ENCODE measurements at regions not wholly inside any gene's neighbourhood (a gene's known extent, or its start where the extent isn't known, plus 50 kb on each side); places are given as distances from the start of the nearest gene placed in this dataset.

DNA sequence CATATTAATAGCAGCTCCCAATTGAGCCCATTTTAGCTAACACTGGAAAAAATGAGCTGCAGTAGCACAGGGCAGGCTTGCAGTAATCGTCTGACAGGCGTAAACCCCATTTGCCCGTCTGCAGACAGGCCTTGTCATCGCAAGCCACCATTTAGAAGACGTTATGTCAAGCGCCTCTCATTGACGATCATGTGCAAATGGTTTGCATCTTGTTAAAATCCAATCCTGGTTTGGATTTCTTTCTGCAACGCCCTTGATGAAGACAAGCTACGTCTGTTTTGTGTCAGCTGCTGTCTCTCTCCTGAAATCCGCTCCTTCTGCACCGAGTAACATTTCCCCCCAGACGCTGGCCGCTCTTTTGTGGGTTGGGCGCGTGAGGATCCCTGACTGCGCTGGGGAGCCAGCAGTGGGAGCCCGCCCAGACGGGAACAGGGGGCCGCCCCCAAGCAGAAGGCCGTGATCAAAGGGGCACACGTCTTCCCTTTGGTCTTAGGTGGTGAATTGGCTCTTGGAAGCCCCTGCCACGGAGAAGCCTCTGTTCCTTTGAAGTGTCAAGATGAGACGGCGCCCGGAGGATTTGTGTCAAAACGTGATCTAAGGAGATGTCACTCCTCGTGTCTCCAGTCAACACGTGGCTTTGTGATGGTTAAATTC lies 84.2 kb upstream of the GPC1 start:
- no peak for DNase-seq (ENCODE audit: extremely low spot score)
- no peak for TF ChIP-seq NFRKB (IDR thresholded peaks at IDR 0.05)
- no peak for TF ChIP-seq HDGF (IDR thresholded peaks at IDR 0.05; ENCODE audit: borderline replicate concordance)
- TF ChIP-seq SP1 (IDR thresholded peaks at IDR 0.05) = no peak
- no peak for TF ChIP-seq TARDBP (IDR thresholded peaks at IDR 0.05)
- TF ChIP-seq ARNT (IDR thresholded peaks at IDR 0.05) = no peak
- POLR2A ChIA-PET = no interaction called here
- CTCF ChIA-PET = no interaction called here

DNA sequence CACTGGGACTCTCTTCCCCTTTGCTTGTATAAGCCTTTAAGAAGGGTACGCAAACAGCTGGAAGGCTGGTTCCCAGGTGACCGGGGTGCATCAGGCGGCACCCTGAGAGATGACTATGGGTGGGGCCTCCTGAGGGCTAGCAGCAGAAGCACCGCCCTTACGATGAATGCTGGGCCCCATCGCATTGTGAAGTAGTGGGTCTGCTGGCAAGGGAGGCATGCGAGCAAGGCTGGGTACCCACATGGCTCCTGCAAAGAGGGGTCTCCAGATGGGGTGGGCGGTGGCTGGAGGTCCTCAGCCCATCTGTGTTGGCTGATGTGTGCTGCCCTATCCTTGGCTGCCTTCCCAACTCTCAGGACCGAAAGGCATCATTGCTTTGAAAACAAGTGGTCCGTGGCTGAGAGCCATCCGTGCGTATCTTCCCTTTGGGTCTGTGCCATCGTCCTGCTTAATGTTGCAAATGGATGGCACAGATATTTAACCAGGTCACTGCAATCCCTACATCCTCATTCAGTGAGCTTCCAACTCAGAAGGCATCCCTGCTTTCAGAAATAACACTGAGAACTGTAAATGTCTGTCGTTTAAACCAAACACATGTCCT lies 83.5 kb upstream of the GPC1 start:
- no peak for DNase-seq (ENCODE audit: extremely low spot score)
- POLR2A ChIA-PET = no interaction called here
- TF ChIP-seq TARDBP (IDR thresholded peaks at IDR 0.05) = no peak
- TF ChIP-seq FOXA1 (IDR thresholded peaks at IDR 0.05) = no peak
- no peak for TF ChIP-seq SP1 (IDR thresholded peaks at IDR 0.05)
- TF ChIP-seq ZNF384 (IDR thresholded peaks at IDR 0.05) = no peak
- no peak for TF ChIP-seq HDGF (IDR thresholded peaks at IDR 0.05; ENCODE audit: borderline replicate concordance)
- TF ChIP-seq FOXK2 (IDR thresholded peaks at IDR 0.05) = no peak
- TF ChIP-seq LEF1 (IDR thresholded peaks at IDR 0.05; ENCODE audit: borderline replicate concordance) = no peak
- TF ChIP-seq CTBP1 (IDR thresholded peaks at IDR 0.05; ENCODE audit: borderline replicate concordance) = no peak
- TF ChIP-seq NFRKB (IDR thresholded peaks at IDR 0.05) = no peak
- CTCF ChIA-PET = no interaction called here

DNA sequence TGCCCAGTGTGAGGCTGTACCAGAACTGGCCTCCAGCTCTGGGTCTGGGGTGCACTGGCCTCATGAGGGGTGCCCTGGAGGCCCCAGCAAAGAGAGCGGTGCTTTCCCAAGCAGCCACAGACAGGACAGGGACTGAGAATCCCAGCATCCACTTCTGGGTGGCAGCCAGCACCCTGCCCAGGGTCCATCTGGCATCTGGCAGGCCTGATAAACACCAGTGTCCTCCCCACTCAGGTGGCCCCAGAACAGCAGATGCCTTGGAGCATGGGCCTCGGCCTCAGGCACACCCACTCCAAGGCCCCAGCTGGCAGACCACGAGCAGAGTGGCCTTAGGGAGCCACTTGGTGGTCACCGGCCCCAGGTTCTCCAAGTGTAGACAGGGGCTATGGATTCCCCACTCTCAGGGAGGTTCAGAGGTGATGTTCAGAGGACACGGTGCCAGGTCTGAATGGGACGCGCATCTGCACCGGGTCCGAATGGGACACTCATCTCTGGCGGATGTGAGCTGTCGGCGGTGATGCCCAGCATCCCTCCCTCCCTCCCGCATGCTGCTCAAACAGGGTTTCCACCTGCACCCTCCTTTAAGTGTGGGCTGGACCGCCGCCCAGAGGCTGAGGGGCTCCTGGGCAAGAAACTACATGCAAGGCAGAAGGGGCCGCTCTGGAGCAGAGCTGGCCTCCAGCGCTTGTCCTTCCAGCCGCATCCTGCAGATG lies 82.2 kb upstream of the GPC1 start:
- no peak for TF ChIP-seq ZNF384 (IDR thresholded peaks at IDR 0.05)
- no peak for TF ChIP-seq ELF4 (IDR thresholded peaks at IDR 0.05)
- no peak for TF ChIP-seq SUZ12 (IDR thresholded peaks at IDR 0.05)
- no peak for TF ChIP-seq CTBP1 (IDR thresholded peaks at IDR 0.05; ENCODE audit: borderline replicate concordance)
- no peak for TF ChIP-seq NFRKB (IDR thresholded peaks at IDR 0.05)
- TF ChIP-seq TARDBP (IDR thresholded peaks at IDR 0.05) = no peak
- TF ChIP-seq, protein P1, sequence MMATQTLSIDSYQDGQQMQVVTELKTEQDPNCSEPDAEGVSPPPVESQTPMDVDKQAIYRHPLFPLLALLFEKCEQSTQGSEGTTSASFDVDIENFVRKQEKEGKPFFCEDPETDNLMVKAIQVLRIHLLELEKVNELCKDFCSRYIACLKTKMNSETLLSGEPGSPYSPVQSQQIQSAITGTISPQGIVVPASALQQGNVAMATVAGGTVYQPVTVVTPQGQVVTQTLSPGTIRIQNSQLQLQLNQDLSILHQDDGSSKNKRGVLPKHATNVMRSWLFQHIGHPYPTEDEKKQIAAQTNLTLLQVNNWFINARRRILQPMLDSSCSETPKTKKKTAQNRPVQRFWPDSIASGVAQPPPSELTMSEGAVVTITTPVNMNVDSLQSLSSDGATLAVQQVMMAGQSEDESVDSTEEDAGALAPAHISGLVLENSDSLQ (IDR thresholded peaks at IDR 0.05) = no peak
- no peak for TF ChIP-seq ARNT (IDR thresholded peaks at IDR 0.05)
- ChIA-PET POLR2A (no interaction called here), CTCF (no interaction called here)
- no peak for DNase-seq (ENCODE audit: extremely low spot score)

DNA sequence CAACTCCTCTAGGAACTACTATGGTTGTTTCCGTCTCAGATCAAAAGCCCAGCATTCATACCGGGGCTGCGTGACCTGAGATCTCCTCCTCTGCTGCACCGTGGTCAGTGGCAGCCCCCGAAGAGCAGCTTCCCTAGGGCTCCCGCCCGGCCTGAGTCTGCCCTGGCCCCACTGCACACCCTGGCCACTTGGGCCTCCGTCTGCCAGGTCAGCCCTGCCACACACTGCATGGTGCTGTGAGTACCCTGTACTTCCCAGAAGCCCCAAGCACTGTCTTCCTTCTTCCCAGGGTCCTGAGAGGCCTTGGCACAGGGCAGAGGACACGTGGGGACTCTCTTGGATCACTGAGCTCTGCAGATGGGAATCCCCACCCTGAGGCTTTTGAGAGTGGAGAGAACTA lies 81.5 kb upstream of the GPC1 start:
- CTCF ChIA-PET = no interaction called here
- POLR2A ChIA-PET = no interaction called here
- DNase-seq (ENCODE audit: extremely low spot score) = no peak
- TF ChIP-seq CTBP1 (IDR thresholded peaks at IDR 0.05; ENCODE audit: borderline replicate concordance) (no peak), TARDBP (IDR thresholded peaks at IDR 0.05) (no peak), FOXK2 (IDR thresholded peaks at IDR 0.05) (no peak), NFRKB (IDR thresholded peaks at IDR 0.05) (no peak), SUZ12 (IDR thresholded peaks at IDR 0.05) (no peak)

DNA sequence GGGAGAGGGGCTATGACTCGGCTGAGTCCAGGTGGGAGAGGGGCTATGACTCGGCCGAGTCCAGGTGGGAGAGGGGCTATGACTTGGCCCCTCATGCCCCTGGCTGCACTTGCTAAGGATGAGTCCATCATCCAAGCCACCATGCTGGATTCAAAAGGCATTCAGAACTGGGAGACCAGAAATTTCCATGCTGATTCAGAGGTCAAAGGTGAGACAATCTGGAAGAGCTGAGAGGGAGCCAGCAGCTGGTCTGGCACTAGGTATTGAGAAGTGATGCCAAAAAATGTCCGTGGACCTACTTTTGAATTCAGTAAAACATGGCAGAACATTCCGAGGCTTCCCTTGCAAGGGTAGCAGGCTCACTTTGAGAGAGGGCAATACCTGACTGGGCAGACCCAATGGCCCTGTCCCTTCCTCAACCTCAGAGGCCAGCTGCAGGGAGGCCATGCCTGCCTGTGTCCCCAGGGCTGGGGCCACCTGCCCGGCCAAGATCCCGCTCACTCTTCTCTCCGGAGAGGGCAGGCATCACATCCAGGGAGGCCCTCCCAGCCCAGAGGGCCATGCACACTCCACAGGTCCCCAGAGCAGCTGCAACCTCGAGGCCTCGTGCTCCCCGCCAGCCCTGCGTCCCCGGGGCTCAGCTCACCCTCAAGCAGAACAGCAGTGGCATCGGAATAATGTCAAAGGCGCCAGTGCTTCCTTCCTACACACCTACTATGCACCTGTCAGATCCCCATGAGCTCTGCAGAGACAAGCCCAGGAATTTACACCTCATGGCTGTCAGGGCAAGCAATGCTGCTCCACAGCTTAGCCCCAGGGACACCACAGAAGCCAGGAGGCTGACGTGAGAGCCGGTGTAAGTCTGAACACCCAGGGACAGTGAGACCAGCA lies 80.2 kb upstream of the GPC1 start:
- TF ChIP-seq LEF1 (IDR thresholded peaks at IDR 0.05; ENCODE audit: borderline replicate concordance) = no peak
- TF ChIP-seq BHLHE40 (IDR thresholded peaks at IDR 0.05; ENCODE audit: borderline replicate concordance) = no peak
- TF ChIP-seq ZNF384 (IDR thresholded peaks at IDR 0.05) = no peak
- TF ChIP-seq CTBP1 (IDR thresholded peaks at IDR 0.05; ENCODE audit: borderline replicate concordance) = no peak
- no peak for TF ChIP-seq L3MBTL2 (conservative IDR thresholded peaks at IDR 0.05)
- no peak for TF ChIP-seq TARDBP (IDR thresholded peaks at IDR 0.05)
- no peak for DNase-seq (ENCODE audit: extremely low spot score)
- POLR2A ChIA-PET = no interaction called here
- CTCF ChIA-PET = no interaction called here

DNA sequence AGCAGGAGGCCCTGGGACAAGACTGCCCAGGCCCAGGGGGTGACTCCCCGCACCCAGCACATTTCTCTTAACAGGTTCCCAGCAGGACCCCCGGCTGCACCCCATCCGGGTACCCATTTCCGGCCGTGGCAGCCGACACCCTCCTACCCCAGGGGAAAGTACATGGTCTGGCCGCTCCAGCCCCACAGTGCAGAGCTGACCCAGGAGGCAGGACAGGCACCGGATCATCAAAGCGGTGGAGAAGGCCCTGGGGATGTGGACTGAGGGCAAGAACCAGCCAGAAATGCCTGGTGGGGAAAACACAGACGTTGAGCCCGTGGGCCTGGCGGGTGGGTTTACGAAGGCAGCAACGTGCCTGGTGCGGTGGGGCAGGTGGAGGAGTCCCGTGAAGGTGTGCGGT lies 79.5 kb upstream of the GPC1 start:
- no peak for TF ChIP-seq LEF1 (IDR thresholded peaks at IDR 0.05; ENCODE audit: borderline replicate concordance)
- TF ChIP-seq BHLHE40 (IDR thresholded peaks at IDR 0.05; ENCODE audit: borderline replicate concordance) = no peak
- no peak for TF ChIP-seq SP1 (IDR thresholded peaks at IDR 0.05)
- TF ChIP-seq, protein P1 (IDR thresholded peaks at IDR 0.05) = no peak
- no peak for TF ChIP-seq FOXA1 (IDR thresholded peaks at IDR 0.05)
- no peak for TF ChIP-seq ARNT (IDR thresholded peaks at IDR 0.05)
- no peak for TF ChIP-seq FOXM1 (IDR thresholded peaks at IDR 0.05; ENCODE audit: borderline replicate concordance)
- no peak for TF ChIP-seq TARDBP (IDR thresholded peaks at IDR 0.05)
- no peak for TF ChIP-seq FOXK2 (IDR thresholded peaks at IDR 0.05)
- TF ChIP-seq ELF4 (IDR thresholded peaks at IDR 0.05) = no peak
- TF ChIP-seq ZNF384 (IDR thresholded peaks at IDR 0.05) = no peak
- no peak for TF ChIP-seq L3MBTL2 (conservative IDR thresholded peaks at IDR 0.05)
- TF ChIP-seq SUZ12 (IDR thresholded peaks at IDR 0.05) = no peak
- no peak for TF ChIP-seq NFRKB (IDR thresholded peaks at IDR 0.05)
- no peak for TF ChIP-seq HDGF (IDR thresholded peaks at IDR 0.05; ENCODE audit: borderline replicate concordance)
- ChIA-PET CTCF (no interaction called here), POLR2A (no interaction called here)

More for the DNA sequence above, 79.5 kb upstream of the GPC1 start:
- DNase-seq (ENCODE audit: extremely low spot score) = no peak
